Cardiac muscle cell (in vitro differentiated cells and primary cell): ENCODE measurements at regions not wholly inside any gene's neighbourhood (a gene's known extent, or its start where the extent isn't known, plus 50 kb on each side); places are given as distances from the start of the nearest gene placed in this dataset.
"Not testable (repeated sequence)": the region's sequence is repeated elsewhere in the genome, so short reads cannot be mapped to it uniquely, and the experiment has no call there.

Experiments
- DNase-seq, 2 donors: peaks; one replicate each; pipeline versions ENCODE4 v3.0.0 to v3.0.0-alpha.2; 2010 to 2017; ENCODE audit warnings: low read depth in 1 of 2, low spot score in 1 of 2
- H3K27ac ChIP-seq: fragments of 200-600 bp; sonication (generic); 2 replicates; pipeline ENCODE4 v1.5.1; 2016
- H3K27me3 ChIP-seq: fragments of 200-600 bp; sonication (generic); 2 replicates; pipeline ENCODE4 v1.6.0; 2016; ENCODE audit warnings: control low read depth
- H3K36me3 ChIP-seq: fragments of 200-600 bp; sonication (generic); 2 replicates; pipeline ENCODE4 v1.5.1; 2016; ENCODE audit warnings: control low read depth
- H3K4me1 ChIP-seq: fragments of 200-600 bp; sonication (generic); 2 replicates; pipeline ENCODE4 v1.8.1; 2017; ENCODE audit warnings: low read depth, mild to moderate bottlenecking, mixed run types
- H3K4me3 ChIP-seq: fragments of 200-600 bp; sonication (generic); 2 replicates; pipeline ENCODE4 v1.5.1; 2016; ENCODE audit warnings: mild to moderate bottlenecking
- H3K9me3 ChIP-seq: fragments of 200-600 bp; sonication (generic); 2 replicates; pipeline ENCODE4 v1.5.1; 2017; ENCODE audit warnings: low read depth, mild to moderate bottlenecking, control low read depth
- CTCF ChIP-seq: IDR thresholded peaks from 2 replicates; pipeline ENCODE4 v1.5.1; 2012; ENCODE audit warnings: low read depth, mild to moderate bottlenecking, low read length

DNA sequence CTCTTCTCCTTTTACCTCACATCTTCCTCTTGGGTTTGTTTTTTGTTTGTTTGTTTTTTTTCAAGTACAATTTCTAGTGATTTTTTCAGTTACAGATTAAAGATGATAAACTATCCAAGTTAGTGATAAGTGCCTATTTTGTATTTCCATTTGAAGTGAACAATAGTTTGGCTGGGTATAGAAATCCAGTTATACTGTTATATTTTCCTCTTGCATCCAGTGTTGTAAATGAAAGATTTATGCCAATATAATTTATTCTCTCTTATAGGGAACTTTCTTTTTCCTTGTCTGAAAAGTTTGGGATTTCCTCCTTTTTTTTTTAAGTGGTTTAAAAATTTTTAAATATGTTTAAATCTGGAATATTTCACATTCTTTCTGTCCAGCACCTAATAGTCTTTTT is 169.4 kb downstream of the CPEB2 start:
- Histone ChIP-seq H3K27ac (no peak overlapping the region), H3K27me3 (no peaks in the 10 kb centered on the region), H3K4me1 (no peaks in the 10 kb centered on the region), H3K9me3 (no peaks in the 10 kb centered on the region), H3K36me3 (no peaks in the 10 kb centered on the region), H3K4me3 (no peak overlapping the region)
- no peak for TF ChIP-seq CTCF
- no peak for DNase-seq

DNA sequence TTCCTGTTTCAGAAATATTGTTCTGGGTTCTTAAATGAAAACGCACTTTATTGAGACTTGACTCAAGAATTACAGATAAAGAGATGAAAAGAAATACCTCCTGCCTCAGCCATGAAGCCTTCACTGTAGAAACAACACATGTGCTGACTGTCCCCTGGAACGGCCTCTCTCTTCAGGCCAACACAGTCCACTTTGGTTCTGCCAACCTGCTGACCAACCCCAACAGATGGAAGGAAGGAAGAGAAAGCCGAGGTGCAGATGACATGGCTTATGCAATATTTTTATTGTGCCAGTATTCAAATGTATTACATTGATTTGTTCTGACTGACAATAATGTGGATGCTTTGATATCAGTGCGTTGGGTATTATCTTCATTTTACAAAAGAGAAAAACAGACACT is 171.0 kb downstream of the CPEB2 start:
- Histone ChIP-seq H3K9me3 (no peaks in the 10 kb centered on the region), H3K4me1 (no peaks in the 10 kb centered on the region), H3K4me3 (no peak overlapping the region), H3K27ac (no peak overlapping the region), H3K27me3 (no peaks in the 10 kb centered on the region), H3K36me3 (no peaks in the 10 kb centered on the region)
- no peak for DNase-seq
- TF ChIP-seq CTCF = no peak

GRCh38 chr4:15174168-15174567 is 171.9 kb downstream of the CPEB2 start:
- H3K27ac ChIP-seq, H3K4me1 ChIP-seq, H3K4me3 ChIP-seq, H3K36me3 ChIP-seq, H3K9me3 ChIP-seq, H3K27me3 ChIP-seq, DNase-seq: not testable (repeated sequence)

DNA sequence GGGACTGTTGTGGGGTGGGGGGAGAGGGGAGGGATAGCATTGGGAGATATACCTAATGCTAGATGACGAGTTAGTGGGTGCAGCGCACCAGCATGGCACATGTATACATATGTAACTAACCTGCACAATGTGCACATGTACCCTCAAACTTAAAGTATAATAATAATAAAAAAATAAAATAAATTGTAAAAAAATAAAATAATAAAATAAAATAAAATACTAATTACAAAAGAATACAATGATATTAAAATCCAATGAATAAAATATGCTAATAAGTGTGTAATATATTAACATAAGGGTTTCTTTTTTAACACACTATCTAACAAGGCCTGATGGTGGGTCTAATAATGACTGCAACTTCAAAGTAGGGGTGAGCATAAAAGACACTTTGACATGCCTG is 177.6 kb downstream of the CPEB2 start:
- H3K36me3 ChIP-seq, H3K27me3 ChIP-seq, H3K9me3 ChIP-seq, H3K4me1 ChIP-seq, H3K27ac ChIP-seq, DNase-seq, H3K4me3 ChIP-seq: not testable (repeated sequence)

GRCh38 chr4:15182600-15183220 is 180.4 kb downstream of the CPEB2 start:
- H3K4me3 ChIP-seq = no peak overlapping the region
- peak in 1 of 2 donors; percentile 68 for DNase-seq

DNA sequence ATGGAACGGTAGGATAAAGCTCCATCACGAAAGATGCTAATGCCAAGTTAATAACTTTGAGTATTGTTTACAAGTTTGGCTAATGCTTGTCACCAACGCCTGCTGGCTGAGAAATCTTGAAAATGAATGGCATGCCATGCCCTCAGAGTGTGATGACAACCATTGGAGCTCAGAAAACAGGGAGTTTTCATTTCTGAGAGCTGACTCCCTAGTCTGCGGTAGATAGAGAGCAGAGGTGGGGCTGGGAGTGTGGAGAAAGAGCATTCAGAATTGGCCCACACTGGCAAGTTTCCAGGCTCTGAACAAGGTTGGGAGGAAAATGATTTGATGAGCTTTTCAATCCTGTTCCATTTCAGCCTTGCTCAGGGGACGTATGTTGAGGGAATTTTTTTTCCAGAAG is 183.9 kb downstream of the CPEB2 start:
- H3K36me3 ChIP-seq = no peaks in the 10 kb centered on the region
- H3K27ac ChIP-seq = no peak overlapping the region
- no peaks in the 10 kb centered on the region for H3K27me3 ChIP-seq
- H3K9me3 ChIP-seq = no peaks in the 10 kb centered on the region
- H3K4me1 ChIP-seq = peaks cover 3% of the 10 kb centered on the region
- peak; percentile 19 to 85 for DNase-seq
- H3K4me3 ChIP-seq = no peak overlapping the region
- no peak for TF ChIP-seq CTCF

More at GRCh38 chr4:15182600-15183220, 180.4 kb downstream of the CPEB2 start:
- TF ChIP-seq CTCF = no peak
- Histone ChIP-seq H3K9me3 (no peaks in the 10 kb centered on the region), H3K4me1 (peaks cover 3% of the 10 kb centered on the region), H3K27ac (no peak overlapping the region), H3K27me3 (no peaks in the 10 kb centered on the region), H3K36me3 (no peaks in the 10 kb centered on the region)

DNA sequence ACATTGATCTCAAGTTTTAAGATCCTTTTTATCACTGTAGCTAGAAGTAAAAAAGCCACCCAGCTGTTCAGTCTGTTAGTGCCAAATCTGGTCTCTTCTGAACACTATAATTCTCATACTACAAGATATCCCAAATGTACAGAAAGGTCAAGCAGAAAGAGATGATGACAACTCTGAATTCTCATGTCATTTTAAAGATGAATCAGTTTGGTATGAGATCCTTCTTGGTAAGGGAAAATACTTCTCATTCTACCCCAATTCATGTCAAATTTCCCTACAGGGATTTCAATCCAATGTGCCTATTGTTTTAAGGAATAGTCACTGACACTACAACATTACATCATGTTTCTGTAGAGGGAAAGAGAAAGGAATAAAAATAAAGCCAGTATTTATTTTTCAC is 184.5 kb downstream of the CPEB2 start:
- DNase-seq = no peak
- Histone ChIP-seq H3K4me1 (peaks cover 3% of the 10 kb centered on the region), H3K27ac (no peak overlapping the region), H3K36me3 (no peaks in the 10 kb centered on the region), H3K27me3 (no peaks in the 10 kb centered on the region), H3K4me3 (no peak overlapping the region), H3K9me3 (no peaks in the 10 kb centered on the region)
- no peak for TF ChIP-seq CTCF
